ENCODE measurements at regions not wholly inside any gene's neighbourhood (a gene's known extent, or its start where the extent isn't known, plus 50 kb on each side); places are given as distances from the start of the nearest gene placed in this dataset.

DNA sequence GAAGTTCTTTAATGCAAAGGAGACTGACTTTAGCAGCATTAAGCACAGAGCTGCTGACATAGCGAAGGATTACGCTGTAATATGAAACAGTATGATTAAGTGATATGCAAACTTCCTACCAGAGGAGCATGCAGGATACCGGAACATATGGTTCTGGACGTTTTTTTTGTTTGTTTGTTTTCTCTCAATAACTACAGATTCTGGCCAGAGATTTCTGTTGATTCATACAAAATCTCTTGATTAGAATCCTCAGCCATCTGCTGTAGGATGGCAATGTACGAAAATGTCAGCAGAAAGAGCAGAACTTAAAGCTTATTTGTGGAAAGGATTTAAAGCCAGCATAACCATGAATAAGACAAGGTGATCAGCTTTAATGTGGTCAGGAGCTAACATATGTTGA, 970.7 kb downstream of the KCNT2 start:
- H3K4me3 ChIP-seq (ENCODE audit: low read depth, low read length) = no peak overlapping the region; the same call in 1 of the 2 replicates
- ChIA-PET CTCF (no interaction called here), POLR2A (no interaction called here)
- TF ChIP-seq, protein P1, sequence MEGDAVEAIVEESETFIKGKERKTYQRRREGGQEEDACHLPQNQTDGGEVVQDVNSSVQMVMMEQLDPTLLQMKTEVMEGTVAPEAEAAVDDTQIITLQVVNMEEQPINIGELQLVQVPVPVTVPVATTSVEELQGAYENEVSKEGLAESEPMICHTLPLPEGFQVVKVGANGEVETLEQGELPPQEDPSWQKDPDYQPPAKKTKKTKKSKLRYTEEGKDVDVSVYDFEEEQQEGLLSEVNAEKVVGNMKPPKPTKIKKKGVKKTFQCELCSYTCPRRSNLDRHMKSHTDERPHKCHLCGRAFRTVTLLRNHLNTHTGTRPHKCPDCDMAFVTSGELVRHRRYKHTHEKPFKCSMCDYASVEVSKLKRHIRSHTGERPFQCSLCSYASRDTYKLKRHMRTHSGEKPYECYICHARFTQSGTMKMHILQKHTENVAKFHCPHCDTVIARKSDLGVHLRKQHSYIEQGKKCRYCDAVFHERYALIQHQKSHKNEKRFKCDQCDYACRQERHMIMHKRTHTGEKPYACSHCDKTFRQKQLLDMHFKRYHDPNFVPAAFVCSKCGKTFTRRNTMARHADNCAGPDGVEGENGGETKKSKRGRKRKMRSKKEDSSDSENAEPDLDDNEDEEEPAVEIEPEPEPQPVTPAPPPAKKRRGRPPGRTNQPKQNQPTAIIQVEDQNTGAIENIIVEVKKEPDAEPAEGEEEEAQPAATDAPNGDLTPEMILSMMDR (IDR thresholded peaks at IDR 0.05; ENCODE audit: insufficient read depth, low read length, missing control alignments) = no peak
- no peak for DNase-seq (ENCODE audit: low read depth, low spot score)

DNA sequence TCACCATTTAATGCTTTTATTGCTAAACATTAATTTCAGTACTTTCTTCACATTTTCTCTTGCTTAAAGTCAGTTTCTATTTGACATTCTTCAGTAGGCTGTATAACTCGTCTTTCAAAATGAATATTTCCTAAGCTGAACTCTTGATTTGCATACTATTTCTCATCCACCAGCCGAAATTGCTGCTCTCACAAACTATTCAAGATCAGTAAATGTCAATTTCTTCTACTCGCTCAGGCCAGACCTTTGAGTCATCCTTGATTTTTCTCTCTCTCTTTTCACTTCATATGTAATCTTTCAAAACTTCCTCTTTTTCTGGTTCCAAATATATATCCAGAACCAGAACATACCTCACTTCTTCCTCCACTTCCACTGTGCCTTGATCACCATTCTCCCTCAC, 990.0 kb downstream of the KCNT2 start:
- DNase-seq (ENCODE audit: low read depth, low spot score) = no peak
- POLR2A ChIA-PET = no interaction called here
- CTCF ChIA-PET = no interaction called here
- TF ChIP-seq, protein P1 (IDR thresholded peaks at IDR 0.05; ENCODE audit: insufficient read depth, low read length, missing control alignments) = no peak
- H3K4me3 ChIP-seq (ENCODE audit: low read depth, low read length) = no peak overlapping the region

DNA sequence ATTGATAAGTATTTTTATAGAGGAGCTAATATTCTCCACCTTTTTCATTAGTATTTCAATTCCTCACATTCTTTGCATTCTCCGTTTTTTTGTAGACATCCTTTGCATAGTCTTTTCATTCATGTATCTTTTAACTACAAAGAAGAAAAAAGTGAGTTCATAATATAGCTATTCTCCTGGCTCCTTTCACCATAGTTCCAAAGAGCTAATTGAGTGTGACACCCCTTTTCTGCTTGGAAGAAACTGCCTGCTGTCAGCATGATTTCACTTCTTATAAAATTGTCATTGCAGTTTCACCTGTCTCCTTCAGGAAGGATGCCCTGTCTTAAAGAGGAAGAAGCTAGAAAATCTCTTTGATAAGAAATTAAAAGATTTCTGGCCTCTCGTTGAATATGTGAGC, 991.1 kb downstream of the KCNT2 start:
- CTCF ChIA-PET = no interaction called here
- H3K4me3 ChIP-seq (ENCODE audit: low read depth, low read length) = no peak overlapping the region
- POLR2A ChIA-PET = no interaction called here
- no peak for DNase-seq (ENCODE audit: low read depth, low spot score)
- TF ChIP-seq, protein P1 (IDR thresholded peaks at IDR 0.05; ENCODE audit: insufficient read depth, low read length, missing control alignments) = no peak

DNA sequence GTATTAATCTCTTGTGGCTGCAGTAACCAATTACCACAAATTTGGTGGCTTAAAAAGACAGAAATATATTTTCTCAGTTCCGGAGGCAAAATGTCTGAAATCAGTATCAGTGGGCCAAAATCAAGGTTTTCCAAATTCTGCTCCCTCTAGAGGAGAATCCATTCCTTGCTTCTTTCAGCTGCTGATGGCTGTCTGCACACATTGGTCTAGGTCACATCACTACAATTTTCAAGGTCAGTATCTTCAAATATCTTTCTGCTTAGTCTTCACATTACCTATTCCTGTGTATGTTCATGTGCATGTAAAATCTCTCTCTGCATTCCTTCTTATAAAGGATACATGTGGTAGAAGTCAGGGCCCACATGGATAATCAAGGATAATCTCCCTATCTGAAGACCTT, 999.4 kb downstream of the KCNT2 start:
- POLR2A ChIA-PET = no interaction called here
- DNase-seq (ENCODE audit: low read depth, low spot score) = no peak
- H3K4me3 ChIP-seq (ENCODE audit: low read depth, low read length) = no peak overlapping the region
- TF ChIP-seq, protein P1 (IDR thresholded peaks at IDR 0.05; ENCODE audit: insufficient read depth, low read length, missing control alignments) = no peak
- CTCF ChIA-PET = no interaction called here

DNA sequence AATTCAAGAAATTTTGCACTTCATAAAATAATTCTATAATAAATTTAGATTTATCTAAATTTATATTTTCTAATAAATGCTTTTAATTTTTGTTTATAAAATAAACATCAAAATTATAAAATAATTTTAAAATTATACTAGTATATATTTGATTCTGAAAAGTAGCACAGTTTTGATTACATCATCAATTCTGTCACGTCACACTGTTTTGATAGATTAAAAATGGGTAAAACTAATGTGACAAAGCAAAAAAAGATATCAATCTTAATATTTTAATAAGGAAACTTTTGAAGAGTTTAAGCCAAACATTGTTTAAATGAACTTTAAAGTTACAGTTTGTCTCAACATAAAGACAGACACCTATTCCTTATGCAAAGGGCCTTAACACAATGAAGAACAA, 1001.8 kb downstream of the KCNT2 start:
- H3K4me3 ChIP-seq (ENCODE audit: low read depth, low read length) = no peak overlapping the region
- CTCF ChIA-PET = no interaction called here
- TF ChIP-seq, protein P1 (IDR thresholded peaks at IDR 0.05; ENCODE audit: insufficient read depth, low read length, missing control alignments) = no peak
- DNase-seq (ENCODE audit: low read depth, low spot score) = no peak
- POLR2A ChIA-PET = no interaction called here

DNA sequence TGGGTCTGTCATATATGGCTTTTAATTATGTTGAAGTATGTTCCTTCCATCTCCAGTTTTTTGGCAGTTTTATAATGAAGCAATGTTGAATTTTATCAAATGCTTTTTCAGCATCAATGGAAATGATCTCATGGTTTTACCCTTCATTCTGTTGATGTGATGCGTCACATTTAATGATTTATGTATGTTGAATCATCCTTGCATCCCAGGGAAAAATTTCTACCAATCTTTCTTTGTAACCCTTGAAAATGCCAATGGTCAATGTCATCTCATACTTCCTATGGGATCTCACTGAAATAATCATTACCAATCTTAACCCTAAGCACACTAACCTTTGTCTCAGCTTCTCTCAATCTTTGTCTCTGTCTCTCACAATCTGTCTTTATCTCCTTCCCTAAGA, 1004.0 kb downstream of the KCNT2 start:
- POLR2A ChIA-PET = no interaction called here
- no peak overlapping the region for H3K4me3 ChIP-seq (ENCODE audit: low read depth, low read length)
- CTCF ChIA-PET = no interaction called here
- TF ChIP-seq, protein P1 (IDR thresholded peaks at IDR 0.05; ENCODE audit: insufficient read depth, low read length, missing control alignments) = no peak
- peak; percentile 41 for DNase-seq (ENCODE audit: low read depth, low spot score)

Measured in AG04449 (cell line).